ENCODE measurements at regions not wholly inside any gene's neighbourhood (a gene's known extent, or its start where the extent isn't known, plus 50 kb on each side); places are given as distances from the start of the nearest gene placed in this dataset.

- Histone ChIP-seq H3K9me3 (ENCODE audit: control extremely low read depth in 1 of 5, control insufficient read depth in 4 of 5, insufficient read depth in 2 of 5, low read depth in 1 of 5, low read length in 4 of 5) (peaks cover 0 to 1% (median 0%) of the 10 kb centered on the region in 5 experiments), H3K4me3 (ENCODE audit: control insufficient read depth in 1 of 7, extremely low read depth in 1 of 7, insufficient read depth in 4 of 7, low read depth in 2 of 7, low read length in 6 of 7) (no peak overlapping the region), H3K4me1 (ENCODE audit: control extremely low read depth in 1 of 4, control insufficient read depth in 4 of 4, insufficient read depth in 4 of 4, low read length in 3 of 4) (peaks cover 0 to 23% (median 8%) of the 10 kb centered on the region in 4 experiments), H3K27ac (ENCODE audit: insufficient read depth in 1 of 2, low read depth in 1 of 2, low read length in 2 of 2, poor library complexity in 1 of 2, severe bottlenecking in 2 of 2) (no peak overlapping the region), H3K27me3 (replicated peaks in 2 of 5; ENCODE audit: control insufficient read depth in 4 of 5, insufficient read depth in 5 of 5, low read length in 4 of 5) (no peaks in the 10 kb centered on the region), H3K36me3 (ENCODE audit: control insufficient read depth in 4 of 4, insufficient read depth in 4 of 4, low read length in 3 of 4) (no peaks in the 10 kb centered on the region)
- no peak for DNase-seq
- ChIA-PET CTCF (interaction anchor here (1.0 to 2.0 kb wide), 4 partner anchors 10 to 75 kb away, joined by 3 to 4 read pairs (median 4); no protein-coding TSS in a partner anchor), POLR2A (no interaction called here)
- 94% methylated on average over 11 of the region's 13 CpGs for WGBS (ENCODE audit: insufficient coverage)
These were observed 100.4 kb downstream of the LSM3 start for GRCh38 chr3:14278799-14279625.

GRCh38 chr3:14279626-14280061 is 101.0 kb downstream of the LSM3 start:
- DNase-seq, result no peak
- WGBS (ENCODE audit: insufficient coverage), result 89% methylated on average over 10 of the region's 11 CpGs
- H3K36me3 ChIP-seq (ENCODE audit: control insufficient read depth in 4 of 4, insufficient read depth in 4 of 4, low read length in 3 of 4), result no peaks in the 10 kb centered on the region
- ChIA-PET POLR2A (no interaction called here), CTCF (interaction anchor here (1.1 to 2.0 kb wide), 3 partner anchors 12 to 75 kb away, joined by 3 to 4 read pairs (median 4); no protein-coding TSS in a partner anchor)
- H3K9me3 ChIP-seq (ENCODE audit: control extremely low read depth in 1 of 5, control insufficient read depth in 4 of 5, insufficient read depth in 2 of 5, low read depth in 1 of 5, low read length in 4 of 5), result peaks cover 0 to 1% (median 0%) of the 10 kb centered on the region in 5 experiments
- no peak overlapping the region for H3K4me3 ChIP-seq (ENCODE audit: control insufficient read depth in 1 of 7, extremely low read depth in 1 of 7, insufficient read depth in 4 of 7, low read depth in 2 of 7, low read length in 6 of 7)
- no peak overlapping the region for H3K27ac ChIP-seq (ENCODE audit: insufficient read depth in 1 of 2, low read depth in 1 of 2, low read length in 2 of 2, poor library complexity in 1 of 2, severe bottlenecking in 2 of 2)
- H3K27me3 ChIP-seq (replicated peaks in 2 of 5; ENCODE audit: control insufficient read depth in 4 of 5, insufficient read depth in 5 of 5, low read length in 4 of 5), result no peaks in the 10 kb centered on the region
- H3K4me1 ChIP-seq (ENCODE audit: control extremely low read depth in 1 of 4, control insufficient read depth in 4 of 4, insufficient read depth in 4 of 4, low read length in 3 of 4), result peaks cover 0 to 23% (median 8%) of the 10 kb centered on the region in 4 experiments

- Histone ChIP-seq H3K36me3 (ENCODE audit: control insufficient read depth in 4 of 4, insufficient read depth in 4 of 4, low read length in 3 of 4) (no peaks in the 10 kb centered on the region), H3K27ac (ENCODE audit: insufficient read depth in 1 of 2, low read depth in 1 of 2, low read length in 2 of 2, poor library complexity in 1 of 2, severe bottlenecking in 2 of 2) (no peak overlapping the region), H3K27me3 (replicated peaks in 2 of 5; ENCODE audit: control insufficient read depth in 4 of 5, insufficient read depth in 5 of 5, low read length in 4 of 5) (no peaks in the 10 kb centered on the region), H3K9me3 (ENCODE audit: control extremely low read depth in 1 of 5, control insufficient read depth in 4 of 5, insufficient read depth in 2 of 5, low read depth in 1 of 5, low read length in 4 of 5) (peaks cover 0 to 1% (median 0%) of the 10 kb centered on the region in 5 experiments), H3K4me1 (ENCODE audit: control extremely low read depth in 1 of 4, control insufficient read depth in 4 of 4, insufficient read depth in 4 of 4, low read length in 3 of 4) (peaks cover 0 to 23% (median 9%) of the 10 kb centered on the region in 4 experiments), H3K4me3 (ENCODE audit: control insufficient read depth in 1 of 7, extremely low read depth in 1 of 7, insufficient read depth in 4 of 7, low read depth in 2 of 7, low read length in 6 of 7) (no peak overlapping the region)
- POLR2A ChIA-PET, result no interaction called here
- CTCF ChIA-PET, result interaction anchor here (1.0 to 1.1 kb wide), 2 partner anchors 9 to 19 kb away, joined by 3 to 6 read pairs; no protein-coding TSS in a partner anchor
- 80% methylated on average over 1 of the region's 2 CpGs for WGBS (ENCODE audit: insufficient coverage)
- no peak for DNase-seq
These were observed 101.7 kb downstream of the LSM3 start for GRCh38 chr3:14280326-14280725.

- no peak for DNase-seq
- CTCF ChIA-PET, result interaction anchor here (1.0 to 2.2 kb wide), 3 partner anchors 8 to 181 kb away, joined by 3 to 6 read pairs (median 5); no protein-coding TSS in a partner anchor
- Histone ChIP-seq H3K4me3 (ENCODE audit: control insufficient read depth in 1 of 7, extremely low read depth in 1 of 7, insufficient read depth in 4 of 7, low read depth in 2 of 7, low read length in 6 of 7) (no peak overlapping the region), H3K9me3 (ENCODE audit: control extremely low read depth in 1 of 5, control insufficient read depth in 4 of 5, insufficient read depth in 2 of 5, low read depth in 1 of 5, low read length in 4 of 5) (peaks cover 0 to 1% (median 0%) of the 10 kb centered on the region in 5 experiments), H3K4me1 (ENCODE audit: control extremely low read depth in 1 of 4, control insufficient read depth in 4 of 4, insufficient read depth in 4 of 4, low read length in 3 of 4) (peaks cover 0 to 23% (median 9%) of the 10 kb centered on the region in 4 experiments), H3K27ac (ENCODE audit: insufficient read depth in 1 of 2, low read depth in 1 of 2, low read length in 2 of 2, poor library complexity in 1 of 2, severe bottlenecking in 2 of 2) (no peak overlapping the region), H3K36me3 (ENCODE audit: control insufficient read depth in 4 of 4, insufficient read depth in 4 of 4, low read length in 3 of 4) (no peaks in the 10 kb centered on the region), H3K27me3 (replicated peaks in 2 of 5; ENCODE audit: control insufficient read depth in 4 of 5, insufficient read depth in 5 of 5, low read length in 4 of 5) (no peaks in the 10 kb centered on the region)
- WGBS (ENCODE audit: insufficient coverage), result 97% methylated on average over 3 of the region's 3 CpGs
- POLR2A ChIA-PET, result no interaction called here
These were observed 102.4 kb downstream of the LSM3 start for GRCh38 chr3:14281053-14281452.

GRCh38 chr3:14282001-14282705 is 103.5 kb downstream of the LSM3 start:
- Histone ChIP-seq H3K36me3 (ENCODE audit: control insufficient read depth in 4 of 4, insufficient read depth in 4 of 4, low read length in 3 of 4) (no peaks in the 10 kb centered on the region), H3K27me3 (replicated peaks in 2 of 5; ENCODE audit: control insufficient read depth in 4 of 5, insufficient read depth in 5 of 5, low read length in 4 of 5) (no peaks in the 10 kb centered on the region), H3K4me3 (ENCODE audit: control insufficient read depth in 1 of 7, extremely low read depth in 1 of 7, insufficient read depth in 4 of 7, low read depth in 2 of 7, low read length in 6 of 7) (no peak overlapping the region), H3K9me3 (ENCODE audit: control extremely low read depth in 1 of 5, control insufficient read depth in 4 of 5, insufficient read depth in 2 of 5, low read depth in 1 of 5, low read length in 4 of 5) (peaks cover 0 to 1% (median 0%) of the 10 kb centered on the region in 5 experiments), H3K4me1 (ENCODE audit: control extremely low read depth in 1 of 4, control insufficient read depth in 4 of 4, insufficient read depth in 4 of 4, low read length in 3 of 4) (peaks cover 0 to 30% (median 16%) of the 10 kb centered on the region in 4 experiments), H3K27ac (ENCODE audit: insufficient read depth in 1 of 2, low read depth in 1 of 2, low read length in 2 of 2, poor library complexity in 1 of 2, severe bottlenecking in 2 of 2) (no peak overlapping the region)
- 93% methylated on average over 12 of the region's 12 CpGs for WGBS (ENCODE audit: insufficient coverage)
- DNase-seq, result no peak
- ChIA-PET POLR2A (interaction anchor here (0.6 kb wide), 1 partner anchor 1226 kb away, joined by 3 read pairs; no protein-coding TSS in a partner anchor), CTCF (interaction anchor here (0.8 to 2.2 kb wide), 3 partner anchors 75 to 186 kb away, joined by 3 to 5 read pairs (median 3); no protein-coding TSS in a partner anchor)

- DNase-seq, result no peak
- H3K36me3 ChIP-seq (ENCODE audit: control insufficient read depth in 4 of 4, insufficient read depth in 4 of 4, low read length in 3 of 4), result no peaks in the 10 kb centered on the region
- POLR2A ChIA-PET, result interaction anchor here (0.6 kb wide), 1 partner anchor 1227 kb away, joined by 3 read pairs; no protein-coding TSS in a partner anchor
- no peak overlapping the region for H3K27ac ChIP-seq (ENCODE audit: insufficient read depth in 1 of 2, low read depth in 1 of 2, low read length in 2 of 2, poor library complexity in 1 of 2, severe bottlenecking in 2 of 2)
- no peaks in the 10 kb centered on the region for H3K27me3 ChIP-seq (replicated peaks in 2 of 5; ENCODE audit: control insufficient read depth in 4 of 5, insufficient read depth in 5 of 5, low read length in 4 of 5)
- 100% methylated on average over 4 of the region's 6 CpGs for WGBS (ENCODE audit: insufficient coverage)
- peaks cover 0 to 1% (median 0%) of the 10 kb centered on the region in 5 experiments for H3K9me3 ChIP-seq (ENCODE audit: control extremely low read depth in 1 of 5, control insufficient read depth in 4 of 5, insufficient read depth in 2 of 5, low read depth in 1 of 5, low read length in 4 of 5)
- no peak overlapping the region for H3K4me3 ChIP-seq (ENCODE audit: control insufficient read depth in 1 of 7, extremely low read depth in 1 of 7, insufficient read depth in 4 of 7, low read depth in 2 of 7, low read length in 6 of 7)
- CTCF ChIA-PET, result interaction anchor here (0.7 to 2.2 kb wide), 4 partner anchors 76 to 186 kb away, joined by 3 to 5 read pairs (median 3); no protein-coding TSS in a partner anchor
- peaks cover 0 to 30% (median 17%) of the 10 kb centered on the region in 4 experiments for H3K4me1 ChIP-seq (ENCODE audit: control extremely low read depth in 1 of 4, control insufficient read depth in 4 of 4, insufficient read depth in 4 of 4, low read length in 3 of 4)
These were observed 104.1 kb downstream of the LSM3 start for GRCh38 chr3:14282706-14283075.

Measured in common myeloid progenitor, CD34-positive (primary cell).